ENCODE measurements at regions not wholly inside any gene's neighbourhood (a gene's known extent, or its start where the extent isn't known, plus 50 kb on each side); places are given as distances from the start of the nearest gene placed in this dataset.

DNA sequence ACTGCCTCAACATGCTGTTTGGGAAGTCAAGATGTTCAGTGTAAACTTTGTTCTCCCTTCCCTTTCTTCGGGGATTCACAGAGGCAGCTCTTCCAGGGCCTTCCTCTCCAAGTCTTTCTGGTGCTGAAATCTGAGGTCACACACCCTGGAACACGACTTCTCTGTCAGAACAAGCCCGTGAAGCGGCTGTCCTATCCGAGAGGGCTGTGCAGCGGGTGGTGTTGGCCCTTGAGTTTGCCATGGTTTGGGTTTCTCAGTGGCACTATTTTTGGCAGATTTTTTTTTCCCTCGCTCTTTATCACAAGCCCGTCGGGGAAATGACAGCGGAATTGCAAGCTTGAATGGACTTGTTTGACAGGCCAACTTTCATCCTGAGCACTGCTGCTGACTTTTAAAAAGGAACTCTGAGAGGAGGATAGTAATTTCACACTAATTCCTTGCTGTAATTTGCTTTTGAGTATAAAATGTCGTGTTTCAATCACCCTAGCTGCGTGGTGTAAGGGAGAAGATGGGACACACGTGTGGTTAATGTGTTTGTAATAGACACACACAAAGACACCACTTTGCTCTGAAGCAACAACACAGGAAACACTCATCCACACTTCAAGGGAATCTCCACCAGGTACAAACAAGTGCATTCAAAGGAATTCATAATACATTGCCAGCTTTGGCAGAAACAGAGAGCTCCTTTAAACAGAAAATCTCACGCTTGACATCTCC lies 60.1 kb upstream of the TARBP1 start:
- TF ChIP-seq, protein P1, sequence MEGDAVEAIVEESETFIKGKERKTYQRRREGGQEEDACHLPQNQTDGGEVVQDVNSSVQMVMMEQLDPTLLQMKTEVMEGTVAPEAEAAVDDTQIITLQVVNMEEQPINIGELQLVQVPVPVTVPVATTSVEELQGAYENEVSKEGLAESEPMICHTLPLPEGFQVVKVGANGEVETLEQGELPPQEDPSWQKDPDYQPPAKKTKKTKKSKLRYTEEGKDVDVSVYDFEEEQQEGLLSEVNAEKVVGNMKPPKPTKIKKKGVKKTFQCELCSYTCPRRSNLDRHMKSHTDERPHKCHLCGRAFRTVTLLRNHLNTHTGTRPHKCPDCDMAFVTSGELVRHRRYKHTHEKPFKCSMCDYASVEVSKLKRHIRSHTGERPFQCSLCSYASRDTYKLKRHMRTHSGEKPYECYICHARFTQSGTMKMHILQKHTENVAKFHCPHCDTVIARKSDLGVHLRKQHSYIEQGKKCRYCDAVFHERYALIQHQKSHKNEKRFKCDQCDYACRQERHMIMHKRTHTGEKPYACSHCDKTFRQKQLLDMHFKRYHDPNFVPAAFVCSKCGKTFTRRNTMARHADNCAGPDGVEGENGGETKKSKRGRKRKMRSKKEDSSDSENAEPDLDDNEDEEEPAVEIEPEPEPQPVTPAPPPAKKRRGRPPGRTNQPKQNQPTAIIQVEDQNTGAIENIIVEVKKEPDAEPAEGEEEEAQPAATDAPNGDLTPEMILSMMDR (IDR thresholded peaks at IDR 0.05; ENCODE audit: extremely low read depth in 1 of 2, insufficient read depth in 1 of 2, low read depth in 1 of 2, low read length in 2 of 2) = no peak
- TF ChIP-seq POLR2AphosphoS5 (IDR thresholded peaks at IDR 0.05; ENCODE audit: insufficient read depth, low read depth, low read length) = no peak
- TF ChIP-seq POLR2A (IDR thresholded peaks at IDR 0.05; ENCODE audit: low read depth, low read length) = no peak
- no peak for TF ChIP-seq FOS (IDR thresholded peaks at IDR 0.05; ENCODE audit: borderline replicate concordance, insufficient read depth, low read length)
- no peak for TF ChIP-seq EZH2 (IDR thresholded peaks at IDR 0.05; ENCODE audit: borderline replicate concordance, low read depth, low read length, severe bottlenecking)
- TF ChIP-seq MYC (IDR thresholded peaks at IDR 0.05; ENCODE audit: low read depth, low read length) = no peak
- TF ChIP-seq JUN (IDR thresholded peaks at IDR 0.05; ENCODE audit: borderline replicate concordance, insufficient read depth, insufficient read length, low read depth) = no peak
